A549 (cell line): ENCODE measurements at regions not wholly inside any gene's neighbourhood (a gene's known extent, or its start where the extent isn't known, plus 50 kb on each side); places are given as distances from the start of the nearest gene placed in this dataset.

ENCODE experiments used
- CEBPB ChIP-seq, 2 experiments: fragments of >200 bp in 1 of 2; sonication (Bioruptor Twin) in 1 of 2; formaldehyde crosslinking in 1 of 2; IDR thresholded peaks; 2 replicates each; pipeline ENCODE4 v1.6.1; 2012 to 2016
- CTCF ChIP-seq: fragments of >200 bp; sonication (Bioruptor Twin); formaldehyde crosslinking; IDR thresholded peaks from 3 replicates; pipeline ENCODE4 v1.5.1; 2016
- EP300 ChIP-seq, 2 experiments: fragments of >200 bp; sonication (Bioruptor Twin); formaldehyde crosslinking; IDR thresholded peaks; 2 replicates in 1 of 2; 3 replicates in 1 of 2; pipeline ENCODE4 v1.6.1; 2016 to 2017
- JUN ChIP-seq, 2 experiments: fragments of >200 bp; sonication (Bioruptor Twin); formaldehyde crosslinking; IDR thresholded peaks; 2 replicates in 1 of 2; 3 replicates in 1 of 2; pipeline ENCODE4 v1.6.1; 2016 to 2017
- KDM1A ChIP-seq: fragments of 200-600 bp; sonication (generic); IDR thresholded peaks from 2 replicates; pipeline ENCODE4 v1.6.1; 2016; ENCODE audit warnings: low read depth, mild to moderate bottlenecking
- KDM5A ChIP-seq: fragments of 200-600 bp; sonication (generic); IDR thresholded peaks from 2 replicates; pipeline ENCODE4 v1.6.1; 2016; ENCODE audit warnings: antibody characterized with exemption, mild to moderate bottlenecking
- MAZ ChIP-seq: fragments of 150-350 bp; IDR thresholded peaks from 2 replicates; pipeline ENCODE4 v1.6.1; 2014; ENCODE audit warnings: antibody characterized with exemption, low read depth, low read length, borderline replicate concordance
- NFE2L2 ChIP-seq: fragments of 150-350 bp; conservative IDR thresholded peaks from 2 replicates; pipeline ENCODE4 v1.6.1; 2014; ENCODE audit warnings: low read length
- PHF8 ChIP-seq: fragments of 200-600 bp; sonication (generic); IDR thresholded peaks from 2 replicates; pipeline ENCODE4 v1.6.1; 2016; ENCODE audit warnings: low read depth, mild to moderate bottlenecking, antibody characterized with exemption, moderate library complexity, borderline replicate concordance
- POLR2A ChIP-seq: IDR thresholded peaks from 2 replicates; pipeline ENCODE4 v1.6.1; 2012; ENCODE audit warnings: mild to moderate bottlenecking, low read length
- RAD21 ChIP-seq, 2 experiments: fragments of >200 bp in 1 of 2; sonication (Bioruptor Twin) in 1 of 2; formaldehyde crosslinking in 1 of 2; IDR thresholded peaks in 1 of 2; conservative IDR thresholded peaks in 1 of 2; 2 replicates in 1 of 2; 3 replicates in 1 of 2; pipeline ENCODE4 v1.6.1; 2012 to 2018; ENCODE audit warnings: inconsistent platforms in 1 of 2
- RFX5 ChIP-seq: fragments of 450-650 bp; IDR thresholded peaks from 2 replicates; pipeline ENCODE4 v1.7.1; 2014; ENCODE audit warnings: antibody characterized with exemption, mild to moderate bottlenecking, moderate library complexity
- USF2 ChIP-seq: fragments of 450-650 bp; IDR thresholded peaks from 2 replicates; pipeline ENCODE4 v1.6.1; 2014; ENCODE audit warnings: antibody characterized with exemption

GRCh38 chr2:149732001-149732685 is 144.6 kb upstream of the MMADHC start:
- TF ChIP-seq CTCF = no peak
- TF ChIP-seq RFX5 = no peak
- TF ChIP-seq KDM5A = no peak
- no peak for TF ChIP-seq POLR2A
- no peak; a peak in 1 of 5 replicates for TF ChIP-seq RAD21 (conservative IDR thresholded peaks at IDR 0.05 in 1 of 2, IDR thresholded peaks at IDR 0.05 in 1 of 2)
- TF ChIP-seq USF2 = peak; percentile 23; the same call in 1 of the 2 replicates
- TF ChIP-seq PHF8 = no peak
- TF ChIP-seq CEBPB (IDR thresholded peaks at IDR 0.05) = no peak
- no peak for TF ChIP-seq NFE2L2
- TF ChIP-seq JUN (IDR thresholded peaks at IDR 0.05) = no peak
- no peak for TF ChIP-seq KDM1A
- TF ChIP-seq MAZ = no peak
- TF ChIP-seq EP300 (IDR thresholded peaks at IDR 0.05) = peak in 1 of 2 experiments; percentile 46; a peak in 2 of 5 replicates
